HUDEP-2 (cell line): ENCODE measurements at regions not wholly inside any gene's neighbourhood (a gene's known extent, or its start where the extent isn't known, plus 50 kb on each side); places are given as distances from the start of the nearest gene placed in this dataset.

Source experiments
- DNase-seq, 76 experiments: peaks; one replicate each; lab custom pipeline; 2025; ENCODE audit not compliant: unreplicated experiment in 76 of 76; lab: John Stamatoyannopoulos, UW

DNA sequence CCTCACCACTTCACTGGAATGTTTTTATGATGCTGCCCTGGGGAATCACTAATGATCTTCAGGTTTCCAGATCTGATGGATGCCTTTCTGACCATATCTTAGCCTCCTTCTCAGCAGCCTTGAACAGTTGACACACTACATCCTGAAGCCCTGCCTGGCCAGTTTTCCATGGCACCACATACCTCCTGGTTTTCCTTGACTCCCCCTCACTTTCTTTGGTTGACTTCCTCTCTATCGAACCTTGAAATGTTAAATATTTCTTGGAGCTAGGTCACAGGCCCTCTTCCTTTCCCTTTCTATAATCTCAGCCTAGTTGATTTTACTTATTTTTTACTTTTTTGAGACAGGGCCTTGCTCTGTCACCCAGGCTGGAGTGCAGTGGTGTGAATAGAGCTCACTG lies 108.8 kb upstream of the CDK1 start:
- no peak for DNase-seq

DNA sequence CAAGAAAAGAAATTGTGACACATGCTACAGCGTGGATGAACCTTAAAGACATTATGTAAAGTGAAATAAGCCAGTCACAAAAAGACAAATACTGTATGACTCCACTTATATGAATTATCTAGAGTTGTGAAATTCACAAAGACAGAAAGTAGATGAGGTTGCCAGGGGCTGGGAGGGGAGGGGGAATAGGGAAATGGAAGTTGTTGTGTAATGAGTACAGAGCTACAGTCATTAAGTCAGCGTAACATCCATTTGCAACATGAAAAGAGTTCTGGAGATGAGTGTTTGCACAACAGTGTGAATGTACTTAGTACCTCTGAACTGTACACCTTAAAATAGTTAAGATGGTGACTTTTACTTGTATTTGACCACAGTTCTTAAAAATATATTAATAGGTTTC lies 112.1 kb upstream of the CDK1 start:
- DNase-seq: no peak

DNA sequence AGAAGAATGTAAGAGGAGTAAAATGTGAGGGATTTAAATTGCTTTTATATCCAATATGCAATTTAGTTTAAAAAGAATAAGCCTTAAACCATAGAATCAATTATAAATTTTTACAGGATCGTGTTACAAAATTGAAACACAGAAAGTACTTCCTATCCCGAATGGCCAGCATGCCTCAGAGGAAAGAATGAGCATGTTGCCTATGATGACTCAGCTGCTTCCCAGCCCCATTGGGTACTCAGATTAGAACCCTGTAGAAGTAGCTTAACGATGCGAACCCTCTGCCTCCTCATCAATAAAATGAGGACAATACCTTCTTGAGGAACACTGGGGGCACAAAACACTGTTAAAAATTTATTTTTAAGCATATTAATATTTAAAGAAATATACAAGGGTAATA lies 113.4 kb upstream of the CDK1 start:
- no peak for DNase-seq

DNA sequence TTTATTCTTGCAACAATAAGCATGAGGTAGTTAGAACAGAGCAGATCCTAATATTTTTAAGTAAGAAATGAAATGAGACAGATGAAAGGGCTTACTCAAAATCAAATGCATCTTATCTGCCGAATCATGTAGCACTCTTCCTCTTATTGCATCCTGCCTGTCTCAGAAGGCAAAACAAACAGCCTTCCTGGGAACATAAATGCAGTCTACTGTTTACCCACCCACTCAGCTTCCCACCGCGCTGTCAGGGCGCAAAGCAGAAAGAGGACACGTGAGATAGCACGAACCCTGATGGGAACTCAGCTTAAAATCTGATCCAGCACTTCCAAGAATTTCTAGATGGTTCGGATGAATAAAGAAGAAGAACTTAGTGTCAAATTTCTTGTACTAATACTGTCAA lies 114.4 kb upstream of the CDK1 start:
- no peak for DNase-seq

DNA sequence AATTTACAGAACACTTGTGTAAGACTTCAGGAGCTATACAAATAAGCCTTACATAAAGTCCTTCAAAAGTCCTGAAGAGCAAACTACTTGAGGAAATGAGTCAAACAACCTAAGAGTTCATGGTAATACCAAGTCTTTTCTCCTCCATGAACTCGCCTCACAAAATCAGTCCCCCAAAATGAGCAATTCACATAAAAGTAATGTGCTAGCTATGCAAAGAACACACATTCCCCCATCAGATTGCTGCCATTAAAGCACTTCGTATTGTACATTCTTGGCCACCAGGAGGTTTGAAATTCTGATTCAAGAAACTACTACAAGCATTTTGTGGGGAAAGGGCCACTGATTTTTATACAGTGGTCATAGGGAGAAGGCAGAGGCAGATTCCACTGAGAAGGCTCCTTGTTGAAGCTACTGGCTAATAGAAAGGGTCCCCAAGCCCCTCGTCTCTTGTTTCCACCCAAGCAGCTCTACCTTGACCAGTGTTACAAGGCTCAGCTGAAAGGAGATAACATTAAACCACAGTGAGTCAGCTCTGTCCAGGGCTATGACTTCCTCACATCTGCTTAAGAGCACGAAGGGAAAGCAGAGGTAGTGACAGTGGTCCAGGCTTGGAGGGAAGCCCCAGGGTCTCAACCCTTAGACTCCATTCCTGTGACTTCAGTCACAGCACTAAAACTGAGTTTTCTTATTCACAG lies 115.2 kb upstream of the CDK1 start:
- DNase-seq: peak in 6 of 76 experiments; percentile 5 to 24 (median 8)

DNA sequence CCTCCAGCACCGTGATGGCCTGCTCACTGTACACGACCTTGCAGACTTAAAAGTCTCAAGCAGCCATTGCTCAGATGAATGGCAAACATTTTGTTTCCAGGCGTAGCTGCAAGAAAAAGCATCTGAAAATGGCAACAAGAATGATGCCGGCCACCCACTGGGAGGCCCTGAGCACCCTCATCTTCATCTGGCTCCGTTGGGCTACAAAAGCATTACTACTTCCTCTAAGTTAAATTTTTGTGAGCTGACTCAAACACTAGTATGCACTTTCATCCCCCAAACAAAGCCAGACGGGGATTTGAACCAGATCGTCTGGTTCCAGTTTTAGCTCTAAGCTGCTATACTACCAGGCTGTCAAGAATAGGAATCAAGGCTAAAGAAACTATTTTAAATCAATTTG lies 116.6 kb upstream of the CDK1 start:
- no peak for DNase-seq

DNA sequence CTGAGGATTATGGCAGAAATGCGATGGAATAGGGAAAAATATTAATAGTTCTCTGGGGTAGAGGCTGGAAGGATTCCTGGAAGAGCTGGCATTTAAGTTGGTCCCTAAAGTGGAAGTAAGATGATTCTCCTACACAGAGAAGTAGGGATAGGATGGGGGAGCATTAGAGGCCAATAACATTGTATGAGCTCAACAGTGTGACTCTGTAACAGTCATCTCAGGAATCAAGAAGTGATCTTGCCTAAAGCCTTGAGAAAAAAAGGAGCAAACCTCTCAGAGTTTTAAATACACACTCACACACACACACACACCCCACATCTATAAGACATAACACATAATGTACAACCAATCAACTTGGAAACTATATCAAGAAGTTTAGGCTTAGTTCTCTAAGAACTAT lies 117.7 kb upstream of the CDK1 start:
- DNase-seq: no peak

DNA sequence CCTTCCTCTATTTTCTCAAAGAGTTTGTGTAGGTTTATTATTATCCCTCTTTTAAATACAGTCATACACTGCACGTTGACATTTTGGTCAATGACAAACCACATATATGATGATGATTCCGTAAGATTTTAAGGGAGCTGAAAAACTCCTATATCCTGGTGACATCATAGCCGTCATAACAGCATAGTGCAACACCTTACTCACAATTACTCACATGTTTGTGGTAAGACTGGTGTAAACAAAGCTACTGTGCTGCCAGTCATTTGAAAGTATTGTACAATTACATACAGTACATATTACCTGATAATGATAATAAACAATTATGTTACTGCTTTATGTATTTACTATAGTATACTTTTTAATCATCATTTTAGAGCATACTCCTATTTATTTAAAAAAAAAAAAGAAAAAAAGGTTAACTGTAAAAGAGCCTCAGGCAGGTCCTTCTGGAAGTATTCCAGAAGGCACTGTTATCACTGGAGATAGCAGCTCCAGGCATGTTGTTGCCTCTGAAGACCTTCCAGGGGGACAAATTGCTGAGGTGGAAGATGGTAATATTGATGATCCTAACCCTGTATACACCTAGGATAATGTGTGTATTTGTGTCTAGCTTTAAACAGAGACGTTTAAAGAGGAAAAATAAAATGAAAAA lies 123.3 kb upstream of the CDK1 start:
- no peak for DNase-seq

DNA sequence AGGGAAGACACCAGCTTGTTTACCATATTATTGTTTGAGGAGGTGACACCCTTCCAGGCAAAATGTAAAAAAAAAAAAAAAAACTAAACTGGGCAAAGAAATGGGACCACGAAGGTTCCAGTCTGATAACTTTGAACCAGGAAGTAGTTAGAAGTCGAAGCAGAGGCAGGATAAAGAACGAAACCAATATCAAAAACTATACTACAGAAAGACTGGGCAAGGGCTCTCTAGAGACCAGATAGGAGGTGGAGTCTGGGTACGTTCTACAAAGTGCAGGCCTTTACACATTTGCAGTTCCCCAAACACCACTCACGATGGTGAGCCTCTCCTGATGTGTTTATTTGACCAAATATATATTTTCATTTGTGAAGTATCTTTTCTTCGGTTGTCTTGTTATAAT lies 125.7 kb upstream of the CDK1 start:
- no peak for DNase-seq

DNA sequence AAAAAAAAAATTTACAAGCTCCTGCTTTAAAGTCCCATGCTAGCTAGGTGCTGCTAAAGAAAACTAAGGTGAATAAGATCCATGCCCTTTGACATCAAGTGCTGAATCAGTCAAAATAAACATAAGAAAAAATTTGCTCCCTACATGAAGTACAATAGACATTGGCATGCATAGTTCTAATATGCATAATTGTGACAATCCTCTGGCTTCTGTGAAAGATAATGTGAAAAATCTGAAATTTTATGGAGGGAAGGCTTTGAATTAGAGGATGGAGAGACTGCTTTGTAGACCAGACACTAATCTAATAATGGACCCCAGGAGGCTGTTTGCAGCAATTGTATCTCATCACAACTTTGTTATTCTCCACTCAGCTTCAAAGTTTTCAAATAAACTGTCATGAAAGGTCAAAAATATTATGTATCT lies 127.9 kb upstream of the CDK1 start:
- no peak for DNase-seq

DNA sequence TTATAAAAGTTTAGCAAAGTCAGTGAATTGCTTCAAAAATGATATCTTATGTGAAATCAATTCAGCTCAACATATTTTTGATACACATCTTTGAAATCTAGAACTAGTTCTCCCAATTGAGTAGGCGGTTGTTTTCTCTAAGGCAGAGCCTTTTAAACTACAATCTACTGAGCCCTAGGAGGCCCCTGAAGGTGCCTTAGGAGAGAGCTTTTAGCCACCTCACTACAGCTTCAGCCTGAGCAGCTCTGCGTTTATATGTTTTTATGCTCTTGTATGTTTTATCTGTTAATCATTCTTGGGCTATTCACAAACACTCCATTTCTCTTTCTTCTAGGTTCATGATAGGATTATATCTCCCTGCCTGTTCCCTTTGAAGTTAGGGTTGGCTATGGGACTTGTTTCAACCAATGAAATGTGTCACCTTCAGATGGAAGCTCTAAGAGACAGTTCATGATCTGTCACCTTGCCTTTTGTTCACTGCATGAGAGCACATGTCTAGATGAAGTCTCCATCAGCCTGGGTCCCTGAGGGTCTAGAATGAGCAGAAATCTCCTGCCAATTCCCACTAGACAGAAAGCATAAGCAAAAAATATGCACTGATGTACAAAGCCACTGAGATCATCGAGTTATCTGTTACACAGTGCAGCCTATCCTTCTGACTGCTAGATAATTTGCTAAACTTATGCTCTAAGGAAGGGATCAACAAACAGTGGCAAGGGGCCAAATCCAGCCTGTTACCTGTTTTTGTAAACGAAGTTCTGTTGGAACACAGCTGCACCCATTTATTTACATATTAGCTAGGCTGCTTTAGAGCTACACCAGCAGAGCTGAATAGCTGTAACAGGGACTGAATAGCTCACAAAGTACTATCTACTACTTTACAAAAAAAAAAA lies 128.5 kb upstream of the CDK1 start:
- no peak for DNase-seq

DNA sequence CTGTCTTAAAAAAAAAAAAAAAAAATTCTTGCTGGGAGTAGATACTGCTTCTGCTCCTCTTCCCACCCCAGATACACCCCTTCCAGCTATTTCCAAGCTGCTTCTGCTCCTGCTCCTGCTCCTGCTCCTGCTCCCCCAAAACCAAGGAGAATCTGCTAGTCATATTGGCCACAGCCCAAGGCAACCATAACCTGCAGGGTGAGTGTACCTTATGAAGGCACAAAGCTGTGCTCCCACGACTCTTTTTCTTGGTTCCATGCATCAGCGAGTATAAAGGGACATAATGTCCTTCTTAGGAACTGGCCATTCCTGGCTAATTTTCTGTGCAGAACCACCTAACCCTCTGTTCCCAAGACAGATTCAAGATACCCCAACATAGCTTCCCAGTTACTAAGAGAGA lies 129.5 kb upstream of the CDK1 start:
- DNase-seq: peak in 1 of 76 experiments; percentile 9

DNA sequence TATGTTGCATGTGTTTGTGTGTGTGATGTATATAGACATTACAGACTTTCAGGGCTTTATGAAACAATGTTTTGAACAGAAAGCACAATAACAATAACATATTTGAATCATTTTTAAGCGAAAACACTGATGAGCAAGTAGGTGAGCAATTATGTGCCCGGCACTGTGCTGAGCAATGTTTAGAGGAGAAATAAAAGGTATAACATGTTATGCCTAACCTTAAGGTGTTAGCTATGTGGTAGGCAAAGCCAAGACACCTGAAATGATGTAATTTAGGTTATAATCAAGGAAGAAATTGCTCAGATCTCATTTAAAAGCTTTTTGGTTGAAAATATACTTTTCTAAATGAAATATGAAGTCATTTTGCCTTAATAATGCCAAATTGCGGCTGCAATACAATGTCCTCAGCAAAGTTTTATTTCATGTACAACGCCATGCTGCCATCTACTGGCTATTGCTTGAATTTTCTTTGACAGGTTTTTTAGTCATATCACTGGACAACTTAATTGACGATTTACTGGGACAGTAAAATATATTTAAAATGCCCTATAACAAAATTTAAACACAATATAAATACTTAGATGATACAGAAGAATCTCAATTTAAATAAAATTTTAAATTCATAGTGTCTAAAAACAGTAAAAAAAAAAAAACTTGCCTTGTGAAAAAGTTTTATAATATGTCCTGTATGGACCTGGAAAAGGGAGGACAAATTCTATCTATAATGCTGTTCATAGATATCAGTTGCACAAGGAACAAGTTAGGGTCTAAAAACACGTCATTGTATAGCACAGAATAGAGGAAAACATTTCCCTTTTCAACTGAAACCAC lies 131.1 kb upstream of the CDK1 start:
- DNase-seq: peak in 31 of 76 experiments; percentile 2 to 51 (median 23)

DNA sequence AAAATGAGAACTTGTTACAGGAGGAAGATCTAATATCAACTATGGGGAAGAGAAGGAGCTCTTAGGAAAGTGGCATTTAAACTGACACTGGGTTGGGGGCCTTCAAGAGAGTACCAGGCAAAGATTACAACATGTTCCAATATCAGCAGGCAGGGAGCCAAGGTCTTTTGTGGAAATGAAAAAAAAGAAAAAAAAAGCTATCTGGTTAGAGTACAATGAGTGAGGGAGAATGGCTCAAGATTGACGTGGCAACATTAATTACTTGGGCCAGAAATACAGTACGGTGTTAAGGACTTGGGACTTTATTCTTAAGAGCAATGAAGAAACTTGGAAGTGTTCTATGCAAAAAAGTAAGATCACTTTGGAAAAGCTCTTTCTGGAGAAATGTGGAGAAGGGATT lies 132.3 kb upstream of the CDK1 start:
- DNase-seq: no peak

DNA sequence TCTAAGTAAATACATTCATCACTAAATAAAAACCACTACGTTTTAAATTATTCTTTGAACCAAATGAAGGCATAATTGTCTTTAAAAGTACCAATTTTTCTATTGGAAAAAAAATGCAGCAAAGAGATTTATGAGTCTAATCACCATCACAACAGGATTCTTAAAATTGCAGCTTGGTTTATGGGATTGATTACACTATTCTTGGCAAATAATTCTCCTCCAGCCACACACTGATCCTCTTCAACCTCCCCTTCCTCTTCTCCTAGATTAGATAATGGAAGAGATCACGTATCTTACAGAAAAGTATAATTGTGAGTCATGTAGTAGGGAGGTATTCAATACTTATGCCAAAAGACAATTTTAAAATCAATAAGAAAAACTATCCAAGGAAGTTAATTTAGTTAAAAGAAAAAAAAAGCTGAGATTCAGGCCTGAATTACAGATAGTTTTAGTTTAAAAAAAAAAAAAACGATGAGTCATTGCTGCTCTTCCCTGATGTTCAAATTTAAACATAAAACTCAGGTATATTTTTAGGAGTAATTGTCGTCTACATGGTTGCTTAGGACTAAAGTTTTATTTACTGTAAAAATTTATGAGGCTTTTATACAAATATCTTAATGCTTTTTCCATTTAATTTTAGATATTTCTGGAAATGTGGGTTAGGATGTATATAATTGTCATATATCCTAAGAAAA lies 133.7 kb upstream of the CDK1 start:
- no peak for DNase-seq

DNA sequence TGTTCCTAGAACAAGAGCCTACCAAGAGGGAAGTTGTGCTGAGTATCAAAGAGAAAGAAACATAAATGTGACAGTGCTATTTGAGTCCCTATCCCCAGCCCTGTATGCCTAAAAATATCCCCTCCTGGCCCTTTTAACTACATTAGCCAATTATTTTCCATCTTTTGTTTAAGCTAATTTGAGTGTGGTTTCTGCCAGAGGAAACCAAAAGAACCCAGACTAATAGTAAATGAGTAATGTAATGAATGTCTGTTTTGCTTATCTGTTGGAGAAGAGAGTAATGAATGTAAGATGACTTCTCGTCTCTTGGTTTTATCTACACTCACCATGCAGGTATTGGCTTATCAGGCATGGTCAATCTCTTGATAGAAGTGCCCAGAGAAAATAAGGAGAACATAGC lies 134.4 kb upstream of the CDK1 start:
- no peak for DNase-seq

DNA sequence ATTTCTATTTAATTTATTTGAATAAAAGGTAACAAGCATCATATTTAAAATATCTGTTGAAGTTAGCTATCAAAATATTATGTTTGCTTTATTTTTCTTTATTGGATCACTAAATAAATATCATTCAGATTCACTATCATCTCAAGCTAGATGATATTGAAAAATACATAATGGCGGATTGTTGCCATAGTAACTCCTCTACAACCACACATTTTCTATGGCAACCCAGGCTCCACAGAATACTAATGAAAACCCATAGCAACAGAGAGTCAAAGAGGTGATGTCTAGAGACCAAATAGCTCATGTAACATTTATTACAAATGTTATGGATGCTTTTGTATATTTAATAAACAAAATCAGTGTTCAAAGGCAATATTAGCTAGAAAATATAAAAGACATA lies 148.9 kb upstream of the CDK1 start:
- no peak for DNase-seq

DNA sequence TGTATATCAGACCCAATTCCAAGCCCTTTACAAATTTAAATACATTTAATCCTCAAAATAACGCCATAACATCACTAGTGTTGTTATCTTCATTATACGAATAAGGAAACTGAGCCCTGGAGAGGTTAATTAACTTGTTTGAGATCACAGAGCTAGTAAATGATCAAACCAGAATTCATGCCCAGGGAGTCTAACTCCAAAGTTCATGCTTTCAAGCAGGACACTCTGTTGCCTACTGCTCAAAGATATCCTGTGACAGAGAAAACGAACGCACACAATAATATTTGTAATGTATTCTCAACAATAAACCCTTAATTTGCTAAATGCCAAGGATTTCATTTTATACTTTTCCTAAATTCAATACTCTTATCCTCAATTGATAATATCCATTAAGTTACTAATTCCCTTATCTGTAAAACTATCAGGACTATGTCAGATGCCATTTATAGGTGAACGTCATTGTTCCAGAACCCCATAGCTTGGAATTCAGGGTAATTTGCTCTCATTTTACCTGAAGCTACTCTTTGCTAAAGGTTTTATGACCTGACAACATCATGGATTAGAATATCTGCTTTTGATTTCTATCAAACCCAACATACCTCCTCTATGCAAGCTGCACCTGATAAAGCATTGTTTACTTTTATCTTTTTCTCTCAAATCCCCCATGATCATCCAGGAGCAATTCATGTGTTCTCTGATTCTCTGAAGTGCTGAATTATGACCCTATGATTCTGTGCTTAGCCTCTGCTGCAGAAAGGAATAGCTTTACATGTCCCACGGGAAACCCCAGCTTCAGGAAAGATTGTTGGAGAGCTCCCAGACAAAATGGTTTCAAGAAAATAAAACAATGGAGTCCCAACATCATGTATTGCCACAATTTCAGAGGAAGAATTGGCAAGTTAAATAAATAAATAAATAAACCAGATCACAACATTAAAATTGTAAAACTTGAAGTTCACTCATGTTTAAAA lies 150.2 kb upstream of the CDK1 start:
- no peak for DNase-seq

DNA sequence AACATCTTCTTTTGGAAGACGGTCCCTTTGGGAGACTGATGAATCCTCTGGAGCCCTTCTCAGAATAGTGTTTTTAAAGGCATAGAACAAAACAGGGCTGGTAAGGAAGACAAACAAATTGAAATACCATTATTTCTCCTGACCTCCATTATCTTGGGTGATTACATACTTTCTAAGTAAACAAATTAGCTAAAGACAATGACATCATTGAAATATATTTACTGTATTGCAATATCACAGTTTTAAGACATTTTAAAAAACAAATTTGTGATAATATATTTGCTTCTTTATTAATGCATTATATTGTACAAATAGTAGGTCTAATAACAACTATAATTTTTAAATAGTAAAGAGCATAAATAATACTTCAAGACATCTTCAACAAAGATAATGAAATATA lies 152.2 kb upstream of the CDK1 start:
- DNase-seq: no peak
